ENCODE measurements at regions not wholly inside any gene's neighbourhood (a gene's known extent, or its start where the extent isn't known, plus 50 kb on each side); places are given as distances from the start of the nearest gene placed in this dataset.

DNA sequence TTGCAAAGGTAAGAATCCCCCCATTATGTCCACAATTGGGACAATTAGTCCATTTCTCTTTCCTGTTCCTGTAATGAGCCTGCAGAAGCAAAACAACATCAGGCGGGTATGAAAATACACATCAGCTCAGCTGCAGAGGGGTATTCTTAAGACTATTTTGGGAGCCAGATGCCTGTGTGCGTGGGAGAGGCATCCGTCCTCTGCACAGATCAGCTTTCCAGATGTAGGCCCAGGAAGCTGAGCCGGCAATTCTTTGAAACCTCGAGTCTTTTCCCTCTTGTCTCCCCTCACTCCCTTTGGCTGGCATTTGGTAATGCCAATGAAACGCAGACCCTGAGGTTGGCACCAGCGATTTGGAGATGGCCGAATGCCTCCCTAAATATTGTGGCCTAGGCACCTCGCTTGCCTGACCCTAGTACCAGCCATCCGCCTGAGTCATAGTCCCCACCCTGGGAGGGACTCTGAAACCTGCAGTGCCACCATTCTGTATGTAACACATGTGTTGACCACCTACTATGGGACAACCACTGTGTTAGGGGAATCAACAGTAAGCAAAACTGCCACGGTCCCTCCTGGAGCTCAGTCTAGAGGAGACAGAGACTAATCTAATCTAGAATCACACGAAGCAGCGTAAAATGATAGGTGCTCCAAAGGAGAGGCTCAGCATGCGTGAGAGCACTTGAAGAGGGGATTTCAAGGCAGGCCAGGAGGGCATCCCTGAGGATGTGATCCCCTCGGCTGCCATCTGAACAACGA, 603.0 kb downstream of the MATN1 start:
- no peak for TF ChIP-seq POLR2AphosphoS5 (IDR thresholded peaks at IDR 0.05; ENCODE audit: low read depth, low read length)
- TF ChIP-seq TAF1 (IDR thresholded peaks at IDR 0.05; ENCODE audit: borderline replicate concordance, low read depth, low read length): no peak
- no peak for TF ChIP-seq POLR2A (IDR thresholded peaks at IDR 0.05; ENCODE audit: low read depth, low read length)
- FAIRE-seq (no peak), DNase-seq (ENCODE audit: insufficient read length) (no peak)

DNA sequence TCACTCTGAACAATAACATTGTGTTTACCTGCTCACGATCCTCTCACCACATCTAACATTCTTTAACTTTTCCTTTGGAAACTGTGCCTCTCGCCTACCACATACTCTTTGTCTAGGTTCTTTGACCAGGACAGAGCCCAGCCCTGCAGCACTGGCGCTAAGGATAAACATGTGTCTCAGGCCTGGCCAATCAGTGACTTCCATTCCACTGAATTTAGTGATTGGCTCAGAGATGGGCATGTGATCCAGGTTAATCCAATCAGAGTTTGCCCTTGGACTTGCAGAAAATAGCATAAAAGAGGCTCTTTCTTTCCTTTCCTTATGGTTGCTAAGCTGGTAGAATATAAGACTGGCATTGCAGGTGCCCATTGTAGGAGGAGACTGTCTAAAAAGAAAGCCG, 605.7 kb downstream of the MATN1 start:
- FAIRE-seq (no peak), DNase-seq (ENCODE audit: insufficient read length) (no peak)
- TF ChIP-seq POLR2A (IDR thresholded peaks at IDR 0.05; ENCODE audit: low read depth, low read length) (no peak), POLR2AphosphoS5 (IDR thresholded peaks at IDR 0.05; ENCODE audit: low read depth, low read length) (no peak), TAF1 (IDR thresholded peaks at IDR 0.05; ENCODE audit: borderline replicate concordance, low read depth, low read length) (no peak)

DNA sequence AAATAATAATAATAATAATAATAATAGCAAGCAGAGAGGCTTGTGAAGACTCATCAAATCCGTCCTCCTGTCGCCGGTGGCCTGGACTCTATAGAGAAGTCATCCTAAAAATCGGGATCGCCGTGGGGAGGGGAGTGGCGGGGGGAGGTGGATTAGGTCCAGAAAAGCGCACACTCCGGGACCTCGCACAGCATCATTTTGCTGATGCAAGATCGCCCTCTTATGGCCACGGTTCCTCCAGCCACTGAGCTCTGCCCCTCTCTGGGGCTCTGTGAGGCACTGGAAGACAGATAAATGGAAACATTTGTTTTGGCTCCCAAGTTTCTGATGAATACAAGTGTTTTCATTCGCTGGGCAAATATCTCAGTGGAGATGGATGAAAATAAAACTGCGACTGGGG, 612.0 kb downstream of the MATN1 start:
- TF ChIP-seq TAF1 (IDR thresholded peaks at IDR 0.05; ENCODE audit: borderline replicate concordance, low read depth, low read length) (no peak), POLR2A (IDR thresholded peaks at IDR 0.05; ENCODE audit: low read depth, low read length) (no peak), POLR2AphosphoS5 (IDR thresholded peaks at IDR 0.05; ENCODE audit: low read depth, low read length) (no peak)
- FAIRE-seq (no peak), DNase-seq (ENCODE audit: insufficient read length) (no peak)

- no peak for DNase-seq (ENCODE audit: insufficient read length)
- TF ChIP-seq POLR2A (IDR thresholded peaks at IDR 0.05; ENCODE audit: low read depth, low read length): no peak
- no peak for TF ChIP-seq TAF1 (IDR thresholded peaks at IDR 0.05; ENCODE audit: borderline replicate concordance, low read depth, low read length)
- TF ChIP-seq POLR2AphosphoS5 (IDR thresholded peaks at IDR 0.05; ENCODE audit: low read depth, low read length): no peak
- no peak for FAIRE-seq
Measured at GRCh38 chr1:30110846-30111245, 612.5 kb downstream of the MATN1 start.

DNA sequence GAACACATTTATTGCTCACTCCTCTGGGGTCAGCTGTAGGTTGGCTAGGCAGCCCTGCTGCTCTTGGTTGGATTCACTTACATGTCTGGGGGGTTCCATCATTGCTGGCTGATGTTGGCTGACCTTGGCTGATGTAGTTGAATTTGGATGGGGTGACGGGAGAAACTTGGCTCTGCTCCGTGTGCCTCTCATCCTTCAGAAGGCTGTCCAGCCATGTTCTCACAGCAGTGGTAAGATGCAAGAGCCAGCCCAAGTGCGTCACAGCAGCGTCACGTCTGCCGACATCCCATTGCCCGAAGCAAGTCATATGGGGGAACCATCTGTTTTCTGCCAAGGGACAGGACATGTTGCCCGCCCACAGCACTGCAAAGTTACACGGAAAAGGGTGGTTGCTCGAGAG, 613.5 kb downstream of the MATN1 start:
- no peak for FAIRE-seq
- no peak for TF ChIP-seq TAF1 (IDR thresholded peaks at IDR 0.05; ENCODE audit: borderline replicate concordance, low read depth, low read length)
- TF ChIP-seq POLR2AphosphoS5 (IDR thresholded peaks at IDR 0.05; ENCODE audit: low read depth, low read length): no peak
- no peak for TF ChIP-seq POLR2A (IDR thresholded peaks at IDR 0.05; ENCODE audit: low read depth, low read length)
- DNase-seq (ENCODE audit: insufficient read length): no peak

GRCh38 chr1:30108186-30108585, 615.2 kb downstream of the MATN1 start:
- FAIRE-seq: no peak
- DNase-seq (ENCODE audit: insufficient read length): no peak
- no peak for TF ChIP-seq POLR2A (IDR thresholded peaks at IDR 0.05; ENCODE audit: low read depth, low read length)

GRCh38 chr1:30106125-30106524, 617.3 kb downstream of the MATN1 start:
- FAIRE-seq (no peak), DNase-seq (ENCODE audit: insufficient read length) (no peak)
- TF ChIP-seq TAF1 (IDR thresholded peaks at IDR 0.05; ENCODE audit: borderline replicate concordance, low read depth, low read length) (no peak), POLR2A (IDR thresholded peaks at IDR 0.05; ENCODE audit: low read depth, low read length) (no peak), POLR2AphosphoS5 (IDR thresholded peaks at IDR 0.05; ENCODE audit: low read depth, low read length) (no peak)

GRCh38 chr1:30104551-30104950, 618.8 kb downstream of the MATN1 start:
- TF ChIP-seq TAF1 (IDR thresholded peaks at IDR 0.05; ENCODE audit: borderline replicate concordance, low read depth, low read length) (no peak), POLR2AphosphoS5 (IDR thresholded peaks at IDR 0.05; ENCODE audit: low read depth, low read length) (no peak), POLR2A (IDR thresholded peaks at IDR 0.05; ENCODE audit: low read depth, low read length) (no peak)
- FAIRE-seq (no peak), DNase-seq (ENCODE audit: insufficient read length) (no peak)

- TF ChIP-seq POLR2A (IDR thresholded peaks at IDR 0.05; ENCODE audit: low read depth, low read length) (no peak), POLR2AphosphoS5 (IDR thresholded peaks at IDR 0.05; ENCODE audit: low read depth, low read length) (no peak), TAF1 (IDR thresholded peaks at IDR 0.05; ENCODE audit: borderline replicate concordance, low read depth, low read length) (no peak)
- DNase-seq (ENCODE audit: insufficient read length) (no peak), FAIRE-seq (no peak)
Measured at GRCh38 chr1:30103708-30104411, 619.5 kb downstream of the MATN1 start.

DNA sequence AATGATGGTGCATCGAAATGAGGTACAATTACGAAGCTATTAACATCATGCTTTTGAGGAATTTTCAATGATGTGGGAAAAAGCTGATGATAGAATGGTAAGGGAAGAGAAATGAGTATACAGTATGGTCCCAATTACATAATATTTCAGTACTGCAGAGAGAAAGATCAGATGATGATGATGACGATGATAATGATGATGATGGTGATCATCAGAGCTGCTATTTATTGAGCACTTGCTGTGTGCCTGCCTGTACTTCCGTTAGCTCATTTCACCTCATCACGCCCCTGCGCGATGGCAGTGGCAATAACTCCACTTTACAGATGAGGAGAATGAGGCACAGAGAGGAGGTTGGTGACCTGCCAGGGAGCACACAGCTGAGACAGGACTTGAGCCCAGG, 620.8 kb downstream of the MATN1 start:
- DNase-seq (ENCODE audit: insufficient read length) (no peak), FAIRE-seq (no peak)
- TF ChIP-seq POLR2A (IDR thresholded peaks at IDR 0.05; ENCODE audit: low read depth, low read length) (no peak), TAF1 (IDR thresholded peaks at IDR 0.05; ENCODE audit: borderline replicate concordance, low read depth, low read length) (no peak), POLR2AphosphoS5 (IDR thresholded peaks at IDR 0.05; ENCODE audit: low read depth, low read length) (no peak)

GRCh38 chr1:30101487-30102227, 621.7 kb downstream of the MATN1 start:
- FAIRE-seq: no peak
- no peak for DNase-seq (ENCODE audit: insufficient read length)
- no peak for TF ChIP-seq TAF1 (IDR thresholded peaks at IDR 0.05; ENCODE audit: borderline replicate concordance, low read depth, low read length)
- TF ChIP-seq POLR2AphosphoS5 (IDR thresholded peaks at IDR 0.05; ENCODE audit: low read depth, low read length): no peak
- no peak for TF ChIP-seq POLR2A (IDR thresholded peaks at IDR 0.05; ENCODE audit: low read depth, low read length)
